ENCODE measurements at regions not wholly inside any gene's neighbourhood (a gene's known extent, or its start where the extent isn't known, plus 50 kb on each side); places are given as distances from the start of the nearest gene placed in this dataset.

DNA sequence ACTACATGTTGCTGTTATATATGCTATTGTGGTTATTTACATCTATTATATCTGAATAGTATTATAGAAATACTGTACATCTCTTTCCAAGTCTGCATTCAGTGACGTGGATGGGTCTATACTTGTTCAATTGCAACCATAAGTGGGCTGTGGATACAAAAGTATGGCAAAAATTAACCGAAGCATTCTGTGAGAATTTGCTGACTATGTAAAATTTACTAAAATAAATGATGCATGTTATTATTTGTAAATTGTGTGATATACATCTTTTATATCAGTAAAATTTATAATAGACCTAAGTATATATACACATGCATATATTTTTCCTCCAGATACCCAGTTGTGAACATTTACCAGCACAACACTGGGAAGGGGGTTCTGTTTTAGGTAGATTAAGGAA lies 215.1 kb downstream of the NECTIN3 start:
- TF ChIP-seq TCF7L2 (IDR thresholded peaks at IDR 0.05; ENCODE audit: borderline replicate concordance, low read depth, low read length) = no peak
- TF ChIP-seq, protein P1, sequence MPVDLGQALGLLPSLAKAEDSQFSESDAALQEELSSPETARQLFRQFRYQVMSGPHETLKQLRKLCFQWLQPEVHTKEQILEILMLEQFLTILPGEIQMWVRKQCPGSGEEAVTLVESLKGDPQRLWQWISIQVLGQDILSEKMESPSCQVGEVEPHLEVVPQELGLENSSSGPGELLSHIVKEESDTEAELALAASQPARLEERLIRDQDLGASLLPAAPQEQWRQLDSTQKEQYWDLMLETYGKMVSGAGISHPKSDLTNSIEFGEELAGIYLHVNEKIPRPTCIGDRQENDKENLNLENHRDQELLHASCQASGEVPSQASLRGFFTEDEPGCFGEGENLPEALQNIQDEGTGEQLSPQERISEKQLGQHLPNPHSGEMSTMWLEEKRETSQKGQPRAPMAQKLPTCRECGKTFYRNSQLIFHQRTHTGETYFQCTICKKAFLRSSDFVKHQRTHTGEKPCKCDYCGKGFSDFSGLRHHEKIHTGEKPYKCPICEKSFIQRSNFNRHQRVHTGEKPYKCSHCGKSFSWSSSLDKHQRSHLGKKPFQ (tag by site-specific recombination; IDR thresholded peaks at IDR 0.05) = no peak
- TF ChIP-seq, protein P2, sequence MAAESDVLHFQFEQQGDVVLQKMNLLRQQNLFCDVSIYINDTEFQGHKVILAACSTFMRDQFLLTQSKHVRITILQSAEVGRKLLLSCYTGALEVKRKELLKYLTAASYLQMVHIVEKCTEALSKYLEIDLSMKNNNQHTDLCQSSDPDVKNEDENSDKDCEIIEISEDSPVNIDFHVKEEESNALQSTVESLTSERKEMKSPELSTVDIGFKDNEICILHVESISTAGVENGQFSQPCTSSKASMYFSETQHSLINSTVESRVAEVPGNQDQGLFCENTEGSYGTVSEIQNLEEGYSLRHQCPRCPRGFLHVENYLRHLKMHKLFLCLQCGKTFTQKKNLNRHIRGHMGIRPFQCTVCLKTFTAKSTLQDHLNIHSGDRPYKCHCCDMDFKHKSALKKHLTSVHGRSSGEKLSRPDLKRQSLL (tag by site-specific recombination; IDR thresholded peaks at IDR 0.05) = no peak
- TF ChIP-seq, protein P3, sequence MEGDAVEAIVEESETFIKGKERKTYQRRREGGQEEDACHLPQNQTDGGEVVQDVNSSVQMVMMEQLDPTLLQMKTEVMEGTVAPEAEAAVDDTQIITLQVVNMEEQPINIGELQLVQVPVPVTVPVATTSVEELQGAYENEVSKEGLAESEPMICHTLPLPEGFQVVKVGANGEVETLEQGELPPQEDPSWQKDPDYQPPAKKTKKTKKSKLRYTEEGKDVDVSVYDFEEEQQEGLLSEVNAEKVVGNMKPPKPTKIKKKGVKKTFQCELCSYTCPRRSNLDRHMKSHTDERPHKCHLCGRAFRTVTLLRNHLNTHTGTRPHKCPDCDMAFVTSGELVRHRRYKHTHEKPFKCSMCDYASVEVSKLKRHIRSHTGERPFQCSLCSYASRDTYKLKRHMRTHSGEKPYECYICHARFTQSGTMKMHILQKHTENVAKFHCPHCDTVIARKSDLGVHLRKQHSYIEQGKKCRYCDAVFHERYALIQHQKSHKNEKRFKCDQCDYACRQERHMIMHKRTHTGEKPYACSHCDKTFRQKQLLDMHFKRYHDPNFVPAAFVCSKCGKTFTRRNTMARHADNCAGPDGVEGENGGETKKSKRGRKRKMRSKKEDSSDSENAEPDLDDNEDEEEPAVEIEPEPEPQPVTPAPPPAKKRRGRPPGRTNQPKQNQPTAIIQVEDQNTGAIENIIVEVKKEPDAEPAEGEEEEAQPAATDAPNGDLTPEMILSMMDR (tag by site-specific recombination; IDR thresholded peaks at IDR 0.05) = no peak
- no peak for TF ChIP-seq ZNF792 (tag by site-specific recombination; IDR thresholded peaks at IDR 0.05)
- no peak for TF ChIP-seq ZNF423 (tag by site-specific recombination; IDR thresholded peaks at IDR 0.05)
- TF ChIP-seq KLF16 (tag by site-specific recombination; IDR thresholded peaks at IDR 0.05) = no peak
- no peak for TF ChIP-seq ZNF777 (tag by site-specific recombination; IDR thresholded peaks at IDR 0.05; ENCODE audit: borderline replicate concordance)
- TF ChIP-seq ZNF274 (IDR thresholded peaks at IDR 0.05; ENCODE audit: low read length) = no peak
- TF ChIP-seq ZNF274 (tag by site-specific recombination; IDR thresholded peaks at IDR 0.05; ENCODE audit: borderline replicate concordance) = no peak
- TF ChIP-seq, protein P4, sequence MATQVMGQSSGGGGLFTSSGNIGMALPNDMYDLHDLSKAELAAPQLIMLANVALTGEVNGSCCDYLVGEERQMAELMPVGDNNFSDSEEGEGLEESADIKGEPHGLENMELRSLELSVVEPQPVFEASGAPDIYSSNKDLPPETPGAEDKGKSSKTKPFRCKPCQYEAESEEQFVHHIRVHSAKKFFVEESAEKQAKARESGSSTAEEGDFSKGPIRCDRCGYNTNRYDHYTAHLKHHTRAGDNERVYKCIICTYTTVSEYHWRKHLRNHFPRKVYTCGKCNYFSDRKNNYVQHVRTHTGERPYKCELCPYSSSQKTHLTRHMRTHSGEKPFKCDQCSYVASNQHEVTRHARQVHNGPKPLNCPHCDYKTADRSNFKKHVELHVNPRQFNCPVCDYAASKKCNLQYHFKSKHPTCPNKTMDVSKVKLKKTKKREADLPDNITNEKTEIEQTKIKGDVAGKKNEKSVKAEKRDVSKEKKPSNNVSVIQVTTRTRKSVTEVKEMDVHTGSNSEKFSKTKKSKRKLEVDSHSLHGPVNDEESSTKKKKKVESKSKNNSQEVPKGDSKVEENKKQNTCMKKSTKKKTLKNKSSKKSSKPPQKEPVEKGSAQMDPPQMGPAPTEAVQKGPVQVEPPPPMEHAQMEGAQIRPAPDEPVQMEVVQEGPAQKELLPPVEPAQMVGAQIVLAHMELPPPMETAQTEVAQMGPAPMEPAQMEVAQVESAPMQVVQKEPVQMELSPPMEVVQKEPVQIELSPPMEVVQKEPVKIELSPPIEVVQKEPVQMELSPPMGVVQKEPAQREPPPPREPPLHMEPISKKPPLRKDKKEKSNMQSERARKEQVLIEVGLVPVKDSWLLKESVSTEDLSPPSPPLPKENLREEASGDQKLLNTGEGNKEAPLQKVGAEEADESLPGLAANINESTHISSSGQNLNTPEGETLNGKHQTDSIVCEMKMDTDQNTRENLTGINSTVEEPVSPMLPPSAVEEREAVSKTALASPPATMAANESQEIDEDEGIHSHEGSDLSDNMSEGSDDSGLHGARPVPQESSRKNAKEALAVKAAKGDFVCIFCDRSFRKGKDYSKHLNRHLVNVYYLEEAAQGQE (tag by site-specific recombination; IDR thresholded peaks at IDR 0.05) = no peak
- TF ChIP-seq, protein P5, sequence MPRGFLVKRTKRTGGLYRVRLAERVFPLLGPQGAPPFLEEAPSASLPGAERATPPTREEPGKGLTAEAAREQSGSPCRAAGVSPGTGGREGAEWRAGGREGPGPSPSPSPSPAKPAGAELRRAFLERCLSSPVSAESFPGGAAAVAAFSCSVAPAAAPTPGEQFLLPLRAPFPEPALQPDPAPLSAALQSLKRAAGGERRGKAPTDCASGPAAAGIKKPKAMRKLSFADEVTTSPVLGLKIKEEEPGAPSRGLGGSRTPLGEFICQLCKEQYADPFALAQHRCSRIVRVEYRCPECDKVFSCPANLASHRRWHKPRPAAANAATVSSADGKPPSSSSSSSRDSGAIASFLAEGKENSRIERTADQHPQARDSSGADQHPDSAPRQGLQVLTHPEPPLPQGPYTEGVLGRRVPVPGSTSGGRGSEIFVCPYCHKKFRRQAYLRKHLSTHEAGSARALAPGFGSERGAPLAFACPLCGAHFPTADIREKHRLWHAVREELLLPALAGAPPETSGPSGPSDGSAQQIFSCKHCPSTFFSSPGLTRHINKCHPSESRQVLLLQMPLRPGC (tag by site-specific recombination; IDR thresholded peaks at IDR 0.05) = no peak
- TF ChIP-seq, protein P6, sequence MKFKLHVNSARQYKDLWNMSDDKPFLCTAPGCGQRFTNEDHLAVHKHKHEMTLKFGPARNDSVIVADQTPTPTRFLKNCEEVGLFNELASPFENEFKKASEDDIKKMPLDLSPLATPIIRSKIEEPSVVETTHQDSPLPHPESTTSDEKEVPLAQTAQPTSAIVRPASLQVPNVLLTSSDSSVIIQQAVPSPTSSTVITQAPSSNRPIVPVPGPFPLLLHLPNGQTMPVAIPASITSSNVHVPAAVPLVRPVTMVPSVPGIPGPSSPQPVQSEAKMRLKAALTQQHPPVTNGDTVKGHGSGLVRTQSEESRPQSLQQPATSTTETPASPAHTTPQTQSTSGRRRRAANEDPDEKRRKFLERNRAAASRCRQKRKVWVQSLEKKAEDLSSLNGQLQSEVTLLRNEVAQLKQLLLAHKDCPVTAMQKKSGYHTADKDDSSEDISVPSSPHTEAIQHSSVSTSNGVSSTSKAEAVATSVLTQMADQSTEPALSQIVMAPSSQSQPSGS (tag by site-specific recombination; IDR thresholded peaks at IDR 0.05; ENCODE audit: low read depth) = no peak
- TF ChIP-seq, protein P7, sequence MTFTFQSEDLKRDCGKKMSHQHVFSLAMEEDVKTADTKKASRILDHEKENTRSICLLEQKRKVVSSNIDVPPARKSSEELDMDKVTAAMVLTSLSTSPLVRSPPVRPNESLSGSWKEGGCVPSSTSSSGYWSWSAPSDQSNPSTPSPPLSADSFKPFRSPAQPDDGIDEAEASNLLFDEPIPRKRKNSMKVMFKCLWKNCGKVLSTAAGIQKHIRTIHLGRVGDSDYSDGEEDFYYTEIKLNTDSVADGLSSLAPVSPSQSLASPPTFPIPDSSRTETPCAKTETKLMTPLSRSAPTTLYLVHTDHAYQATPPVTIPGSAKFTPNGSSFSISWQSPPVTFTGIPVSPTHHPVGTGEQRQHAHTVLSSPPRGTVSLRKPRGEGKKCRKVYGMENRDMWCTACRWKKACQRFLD (tag by site-specific recombination; IDR thresholded peaks at IDR 0.05) = no peak
- TF ChIP-seq ZNF341 (tag by site-specific recombination; IDR thresholded peaks at IDR 0.05; ENCODE audit: low read depth) = no peak

Data from HEK293 (cell line).